H1 (cell line): ENCODE measurements at regions not wholly inside any gene's neighbourhood (a gene's known extent, or its start where the extent isn't known, plus 50 kb on each side); places are given as distances from the start of the nearest gene placed in this dataset.

Experiments used
- CTCF ChIA-PET: fragments of 300-600 bp; sonication (Branson Sonifier 250); formaldehyde crosslinking; loops from one replicate; lab custom pipeline; 2021; ENCODE audit not compliant: partially characterized antibody; lab: Charles Lee
- POLR2A ChIA-PET: fragments of 300-600 bp; sonication (Branson Sonifier 250); formaldehyde crosslinking; loops from one replicate; lab custom pipeline; 2021; ENCODE audit warnings: inconsistent platforms; ENCODE audit not compliant: partially characterized antibody; lab: Charles Lee
- DNase-seq, 2 experiments: peaks; one replicate each; pipeline versions ENCODE4 v3.0.0 to v3.0.0-alpha.2; 2010 to 2022; ENCODE audit warnings: low spot score in 2 of 2, low read depth in 1 of 2, mixed read lengths in 1 of 2
- FAIRE-seq: peaks from 2 replicates; lab custom pipeline; 2011; peaks lifted over from hg19 to GRCh38; lab: Jason Lieb, UNC
- H2AFZ ChIP-seq: 2 replicates; pipeline ENCODE4 v1.8.1; 2012; ENCODE audit warnings: low read length, inconsistent platforms
- H2AK5ac ChIP-seq: 2 replicates; pipeline ENCODE4 v1.6.1; 2013; ENCODE audit warnings: low read depth, low read length
- H2BK120ac ChIP-seq: replicated peaks from 2 replicates; pipeline ENCODE3; 2013; ENCODE audit warnings: low read depth, low read length, inconsistent platforms
- H2BK12ac ChIP-seq: 2 replicates; pipeline ENCODE4 v1.6.1; 2013; ENCODE audit warnings: low read depth, low read length
- H2BK15ac ChIP-seq: 2 replicates; pipeline ENCODE4 v1.6.1; 2013; ENCODE audit warnings: low read length
- H2BK20ac ChIP-seq: 2 replicates; pipeline ENCODE4 v1.6.1; 2013; ENCODE audit warnings: low read length
- H2BK5ac ChIP-seq: 2 replicates; pipeline ENCODE4 v1.6.1; 2013; ENCODE audit warnings: low read depth, low read length
- H3K14ac ChIP-seq: 2 replicates; pipeline ENCODE4 v1.6.1; 2013; ENCODE audit warnings: inconsistent platforms; ENCODE audit not compliant: insufficient read length
- H3K18ac ChIP-seq: 2 replicates; pipeline ENCODE4 v1.6.1; 2013; ENCODE audit warnings: low read length; ENCODE audit errors: extremely low read depth
- H3K23ac ChIP-seq: 2 replicates; pipeline ENCODE4 v1.6.1; 2013; ENCODE audit warnings: inconsistent platforms; ENCODE audit not compliant: insufficient read length
- H3K23me2 ChIP-seq: 2 replicates; pipeline ENCODE4 v1.6.1; 2013; ENCODE audit warnings: low read depth, low read length
- H3K27ac ChIP-seq: 2 replicates; pipeline ENCODE4 v1.6.1; 2011; ENCODE audit warnings: low read depth, low read length, inconsistent platforms
- H3K27me3 ChIP-seq, 4 experiments: replicated peaks in 1 of 4; 1 replicate in 1 of 4; 2 replicates in 3 of 4; pipeline versions ENCODE4 v1.6.1 to v1.8.1; 2011 to 2013; ENCODE audit warnings: low read length in 3 of 4, mild to moderate bottlenecking in 3 of 4, inconsistent platforms in 2 of 4, mixed read lengths in 2 of 4, moderate library complexity in 1 of 4; ENCODE audit not compliant: control insufficient read depth in 3 of 4, insufficient read depth in 3 of 4; ENCODE audit errors: extremely low read depth in 1 of 4
- H3K36me3 ChIP-seq, 4 experiments: 2 replicates each; pipeline versions ENCODE4 v1.6.1 to v1.8.1; 2011 to 2013; ENCODE audit warnings: mild to moderate bottlenecking in 4 of 4, low read length in 3 of 4, moderate library complexity in 2 of 4, control low read depth in 1 of 4, inconsistent platforms in 1 of 4; ENCODE audit not compliant: insufficient read depth in 4 of 4, control insufficient read depth in 2 of 4
- H3K4ac ChIP-seq: replicated peaks from 2 replicates; pipeline ENCODE3; 2013; ENCODE audit warnings: low read length, low read depth, mixed read lengths, inconsistent platforms; ENCODE audit not compliant: insufficient read length
- H3K4me1 ChIP-seq, 4 experiments: replicated peaks in 1 of 4; 1 replicate in 1 of 4; 2 replicates in 3 of 4; pipeline versions ENCODE4 v1.6.1 to v1.8.1; 2011 to 2013; ENCODE audit warnings: low read length in 3 of 4, inconsistent platforms in 2 of 4, mixed read lengths in 1 of 4; ENCODE audit not compliant: insufficient read depth in 4 of 4, control insufficient read depth in 3 of 4
- H3K4me2 ChIP-seq, 2 experiments: 2 replicates each; pipeline versions ENCODE4 v1.6.1 to v1.8.1; 2011 to 2013; ENCODE audit warnings: low read depth in 2 of 2, low read length in 2 of 2, control low read depth in 1 of 2, inconsistent platforms in 1 of 2, mild to moderate bottlenecking in 1 of 2; ENCODE audit not compliant: insufficient read depth in 1 of 2
- H3K4me3 ChIP-seq, 4 experiments: fragments of 200-600, 300-600 bp in 1 of 4; sonication (generic), shearing (Covaris generic), sonication (Bioruptor Twin) in 1 of 4; 2 replicates each; pipeline versions ENCODE4 v1.5.1 to v1.8.1; 2011 to 2016; ENCODE audit warnings: low read length in 4 of 4, low read depth in 3 of 4, control low read depth in 2 of 4, inconsistent platforms in 2 of 4, mild to moderate bottlenecking in 2 of 4, mixed read lengths in 1 of 4, moderate library complexity in 1 of 4; ENCODE audit not compliant: insufficient read depth in 2 of 4; ENCODE audit errors: extremely low read depth in 1 of 4
- H3K56ac ChIP-seq: replicated peaks from 2 replicates; pipeline ENCODE3; 2013; ENCODE audit warnings: low read depth, mild to moderate bottlenecking, mixed read lengths, low read length, inconsistent platforms; ENCODE audit not compliant: insufficient read length
- H3K79me1 ChIP-seq: 2 replicates; pipeline ENCODE4 v1.6.1; 2013; ENCODE audit warnings: low read depth, low read length, control low read depth
- H3K79me2 ChIP-seq, 2 experiments: 2 replicates each; pipeline versions ENCODE4 v1.6.1 to v1.8.1; 2012 to 2013; ENCODE audit warnings: low read length in 2 of 2, mild to moderate bottlenecking in 2 of 2, inconsistent platforms in 1 of 2; ENCODE audit not compliant: insufficient read depth in 2 of 2, control insufficient read depth in 1 of 2
- H3K9ac ChIP-seq, 4 experiments: replicated peaks in 1 of 4; 1 replicate in 1 of 4; 2 replicates in 3 of 4; pipeline versions ENCODE4 v1.6.1 to v1.8.1; 2011 to 2013; ENCODE audit warnings: low read depth in 3 of 4, low read length in 3 of 4, control low read depth in 2 of 4, mild to moderate bottlenecking in 2 of 4, moderate library complexity in 2 of 4, inconsistent platforms in 1 of 4; ENCODE audit errors: extremely low read depth in 1 of 4
- H3K9me3 ChIP-seq, 2 experiments: 2 replicates each; pipeline versions ENCODE4 v1.6.1 to v1.8.1; 2012 to 2013; ENCODE audit warnings: mild to moderate bottlenecking in 2 of 2, moderate library complexity in 2 of 2, control low read depth in 1 of 2, inconsistent platforms in 1 of 2, low read depth in 1 of 2, low read length in 1 of 2, mixed read lengths in 1 of 2; ENCODE audit not compliant: insufficient read depth in 2 of 2
- H4K20me1 ChIP-seq, 2 experiments: replicated peaks in 1 of 2; 2 replicates each; pipeline versions ENCODE3 to v1.8.1; 2011 to 2013; ENCODE audit warnings: inconsistent platforms in 2 of 2, low read length in 2 of 2, mild to moderate bottlenecking in 1 of 2; ENCODE audit not compliant: insufficient read depth in 2 of 2, control insufficient read depth in 1 of 2
- H4K5ac ChIP-seq: 2 replicates; pipeline ENCODE4 v1.6.1; 2013; ENCODE audit warnings: low read length, low read depth, mixed read lengths, inconsistent platforms; ENCODE audit not compliant: insufficient read length
- H4K8ac ChIP-seq: 2 replicates; pipeline ENCODE4 v1.8.0; 2013; ENCODE audit warnings: mild to moderate bottlenecking, moderate library complexity, low read length, inconsistent platforms; ENCODE audit not compliant: insufficient read depth; ENCODE audit errors: extremely low read depth
- H4K91ac ChIP-seq: replicated peaks from 2 replicates; pipeline ENCODE3; 2013; ENCODE audit warnings: low read length, mixed read lengths, inconsistent platforms; ENCODE audit not compliant: insufficient read length
- ATF3 ChIP-seq: IDR thresholded peaks from 2 replicates; pipeline ENCODE4 v1.6.1; 2011; ENCODE audit warnings: low read depth, mild to moderate bottlenecking, low read length; ENCODE audit not compliant: insufficient read depth
- CHD1 ChIP-seq: IDR thresholded peaks from 2 replicates; pipeline ENCODE4 v1.6.1; 2012; ENCODE audit warnings: low read depth, low read length, improper control_type of control experiment
- CHD2 ChIP-seq: IDR thresholded peaks from 2 replicates; pipeline ENCODE4 v1.6.1; 2012; ENCODE audit warnings: low read length, improper control_type of control experiment
- CREB1 ChIP-seq: IDR thresholded peaks from 2 replicates; pipeline ENCODE4 v1.6.1; 2012; ENCODE audit warnings: inconsistent platforms
- EGR1 ChIP-seq: IDR thresholded peaks from 2 replicates; pipeline ENCODE4 v1.6.1; 2011; ENCODE audit warnings: low read depth, low read length, borderline replicate concordance
- HDAC2 ChIP-seq, 2 experiments: fragments of 300-600 bp in 1 of 2; sonication (generic) in 1 of 2; IDR thresholded peaks; 2 replicates each; pipeline ENCODE4 v1.6.1; 2011 to 2012; ENCODE audit warnings: low read depth in 2 of 2, low read length in 2 of 2, mild to moderate bottlenecking in 2 of 2, moderate library complexity in 2 of 2, borderline replicate concordance in 1 of 2, inconsistent platforms in 1 of 2
- HDAC6 ChIP-seq: IDR thresholded peaks from one replicate; pipeline ENCODE4 v1.7.1; 2012; ENCODE audit warnings: low read depth, mild to moderate bottlenecking, inconsistent platforms, low read length, moderate library complexity
- RXRA ChIP-seq: IDR thresholded peaks from 2 replicates; pipeline ENCODE4 v1.6.1; 2011; ENCODE audit warnings: low read depth, mild to moderate bottlenecking, low read length, moderate library complexity; ENCODE audit not compliant: insufficient read depth
- SAP30 ChIP-seq: fragments of 300-600 bp; sonication (generic); IDR thresholded peaks from 2 replicates; pipeline ENCODE4 v1.7.1; 2012; ENCODE audit warnings: low read length, moderate library complexity, mild to moderate bottlenecking, inconsistent platforms; ENCODE audit not compliant: insufficient read depth, insufficient replicate concordance
- SP1 ChIP-seq: IDR thresholded peaks from 2 replicates; pipeline ENCODE4 v1.6.1; 2011; ENCODE audit warnings: low read depth, low read length
- SP2 ChIP-seq: IDR thresholded peaks from 2 replicates; pipeline ENCODE4 v1.6.1; 2012; ENCODE audit warnings: mild to moderate bottlenecking, low read length, inconsistent platforms
- WGBS, 2 experiments: shearing (Covaris generic) in 1 of 2; methylation state at CpG; one replicate each; pipeline versions ENCODE4 v1.1.6 to v1.1.7; 2013 to 2015; ENCODE audit warnings: low lambda C conversion rate in 2 of 2, mixed read lengths in 2 of 2, inconsistent platforms in 1 of 2, low coverage in 1 of 2, missing lambda C conversion rate in 1 of 2; ENCODE audit not compliant: insufficient replicate concordance in 2 of 2, insufficient coverage in 1 of 2, insufficient read length in 1 of 2; ENCODE audit errors: extremely low coverage in 1 of 2, missing lambda C conversion rate in 1 of 2; 5-methylcytosine and 5-hydroxymethylcytosine counted together

- Histone ChIP-seq H3K23me2 (no peaks in the 10 kb centered on the region; the same call in 1 of the 2 replicates), H3K79me2 (no peaks in the 10 kb centered on the region), H2BK15ac (no peak overlapping the region), H3K18ac (no peak overlapping the region), H3K56ac (no peak overlapping the region), H3K4ac (no peak overlapping the region), H2AK5ac (no peak overlapping the region), H2BK120ac (no peak overlapping the region), H2BK20ac (no peak overlapping the region), H3K27ac (no peak overlapping the region), H4K5ac (no peak overlapping the region), H3K23ac (no peak overlapping the region), H3K36me3 (no peaks in the 10 kb centered on the region), H2BK12ac (no peak overlapping the region), H3K79me1 (no peaks in the 10 kb centered on the region), H3K4me1 (no peaks in the 10 kb centered on the region)
- DNase-seq = no peak
- CTCF ChIA-PET = no interaction called here
- TF ChIP-seq CHD2 (no peak), ATF3 (no peak), CHD1 (no peak), HDAC2 (IDR thresholded peaks at IDR 0.05; ENCODE audit: borderline replicate concordance in 1 of 2, low read depth in 2 of 2, low read length in 2 of 2) (no peak), SP1 (no peak), SP2 (no peak), CREB1 (no peak), SAP30 (no peak), RXRA (no peak), HDAC6 (no peak), EGR1 (no peak)
- TF ChIP-seq, all 59 proteins: peak for 0
- Histone ChIP-seq H4K91ac (no peak overlapping the region), H4K8ac (no peak overlapping the region), H3K4me2 (no peak overlapping the region), H3K27me3 (no peaks in the 10 kb centered on the region), H3K9ac (no peak overlapping the region), H3K9me3 (no peaks in the 10 kb centered on the region; a peak in 1 of 4 replicates), H3K14ac (no peak overlapping the region), H2AFZ (no peak overlapping the region), H4K20me1 (no peaks in the 10 kb centered on the region), H2BK5ac (no peak overlapping the region), H3K4me3 (no peak overlapping the region)
- 90% methylated on average over 1 of the region's 1 CpG; no CpG with 5 or more reads in 1 of the 2 experiments for WGBS, 2 experiments
- POLR2A ChIA-PET = no interaction called here
- FAIRE-seq = no peak
Observed at GRCh38 chr12:105428793-105429395, 98.4 kb downstream of the C12orf75 start.
